ENCODE measurements at regions not wholly inside any gene's neighbourhood (a gene's known extent, or its start where the extent isn't known, plus 50 kb on each side); places are given as distances from the start of the nearest gene placed in this dataset.

- Histone ChIP-seq H3K9me3 (no peaks in the 10 kb centered on the region), H3K27ac (no peak overlapping the region), H3K4me3 (ENCODE audit: low read depth in 1 of 2, low read length in 1 of 2) (no peak overlapping the region), H3K36me3 (no peaks in the 10 kb centered on the region), H3K4me1 (ENCODE audit: control insufficient read depth in 1 of 2, insufficient read depth in 1 of 2, low read depth in 1 of 2, low read length in 1 of 2) (no peaks in the 10 kb centered on the region), H3K27me3 (peaks cover 30% of the 10 kb centered on the region)
- no peak for TF ChIP-seq CTCF (IDR thresholded peaks at IDR 0.05)
Observed at GRCh38 chr18:21928925-21929324, 188.3 kb downstream of the MIB1 start.

DNA sequence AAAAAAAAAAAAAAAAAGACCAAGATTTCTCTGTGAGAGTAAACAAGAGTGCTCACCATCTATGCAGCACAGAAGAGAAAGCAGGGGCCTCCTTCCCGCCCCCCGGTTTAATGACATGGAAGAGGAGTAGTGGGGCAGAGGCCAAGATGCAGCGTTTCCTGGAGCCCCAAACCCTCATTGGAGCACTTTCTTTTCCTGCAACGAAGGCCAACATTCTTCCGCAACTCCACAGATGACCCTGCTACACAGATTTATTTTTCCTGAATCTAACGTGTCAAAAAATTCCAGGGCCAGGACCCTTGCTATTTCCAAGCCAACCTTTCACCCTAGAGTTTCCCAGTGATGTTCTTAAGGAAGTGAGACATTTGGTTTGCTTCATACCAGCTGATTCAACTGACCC is 189.6 kb downstream of the MIB1 start:
- Histone ChIP-seq H3K4me3 (ENCODE audit: low read depth in 1 of 2, low read length in 1 of 2) (no peak overlapping the region), H3K36me3 (no peaks in the 10 kb centered on the region), H3K9me3 (no peaks in the 10 kb centered on the region), H3K4me1 (ENCODE audit: control insufficient read depth in 1 of 2, insufficient read depth in 1 of 2, low read depth in 1 of 2, low read length in 1 of 2) (no peaks in the 10 kb centered on the region), H3K27ac (no peak overlapping the region), H3K27me3 (peaks cover 29% of the 10 kb centered on the region)
- TF ChIP-seq CTCF (IDR thresholded peaks at IDR 0.05) = no peak

DNA sequence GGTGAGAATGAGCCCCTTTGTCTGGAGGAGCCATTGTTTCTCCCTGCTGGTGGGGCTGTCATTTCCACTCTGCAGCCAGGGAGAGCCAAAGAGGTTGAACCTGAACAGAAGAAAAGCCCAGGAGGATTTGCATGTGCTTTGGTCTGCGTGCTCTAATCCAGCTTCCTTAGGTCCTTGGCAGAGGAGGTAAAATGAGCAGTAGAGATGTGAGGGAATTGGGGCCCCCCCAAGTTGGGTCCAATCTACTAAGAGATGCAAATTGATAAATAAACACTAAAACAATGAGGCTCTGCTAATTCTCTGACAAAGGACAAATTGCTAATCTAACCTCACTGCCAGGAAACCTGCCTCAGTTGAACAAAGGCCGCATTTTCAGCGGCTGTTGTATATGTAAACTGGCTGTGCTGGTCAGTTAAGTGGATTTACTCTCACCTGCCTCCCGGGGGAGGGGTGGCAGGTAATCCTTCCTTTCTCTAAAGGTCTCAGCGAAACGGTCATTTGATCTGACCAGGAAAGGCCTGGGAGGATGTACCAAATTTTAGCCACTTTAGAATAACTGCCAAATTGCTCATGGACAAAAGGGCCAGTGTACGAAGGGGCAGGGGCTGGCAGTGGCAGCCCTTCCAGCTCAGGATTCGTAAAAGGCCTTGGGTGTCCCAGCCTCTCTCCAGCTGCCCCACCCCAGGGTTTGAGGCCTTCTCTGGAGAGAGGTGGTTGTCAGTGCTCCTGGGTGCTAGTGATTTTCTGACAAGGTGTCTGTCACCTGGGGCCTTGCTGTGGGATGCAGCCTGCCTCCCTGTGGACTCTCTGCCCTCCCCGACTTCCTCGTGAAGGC is 193.6 kb downstream of the MIB1 start:
- H3K27ac ChIP-seq = no peak overlapping the region
- no peaks in the 10 kb centered on the region for H3K9me3 ChIP-seq
- no peaks in the 10 kb centered on the region for H3K4me1 ChIP-seq (ENCODE audit: control insufficient read depth in 1 of 2, insufficient read depth in 1 of 2, low read depth in 1 of 2, low read length in 1 of 2)
- H3K4me3 ChIP-seq (ENCODE audit: low read depth in 1 of 2, low read length in 1 of 2) = no peak overlapping the region
- peaks cover 12% of the 10 kb centered on the region for H3K27me3 ChIP-seq
- TF ChIP-seq CTCF (IDR thresholded peaks at IDR 0.05) = no peak
- no peaks in the 10 kb centered on the region for H3K36me3 ChIP-seq

- Histone ChIP-seq H3K27ac (no peak overlapping the region), H3K27me3 (peaks cover 12% of the 10 kb centered on the region), H3K4me3 (ENCODE audit: low read depth in 1 of 2, low read length in 1 of 2) (no peak overlapping the region), H3K36me3 (no peaks in the 10 kb centered on the region), H3K9me3 (no peaks in the 10 kb centered on the region), H3K4me1 (ENCODE audit: control insufficient read depth in 1 of 2, insufficient read depth in 1 of 2, low read depth in 1 of 2, low read length in 1 of 2) (no peaks in the 10 kb centered on the region)
- TF ChIP-seq CTCF (IDR thresholded peaks at IDR 0.05) = no peak
Observed at GRCh38 chr18:21934766-21935015, 194.1 kb downstream of the MIB1 start.

DNA sequence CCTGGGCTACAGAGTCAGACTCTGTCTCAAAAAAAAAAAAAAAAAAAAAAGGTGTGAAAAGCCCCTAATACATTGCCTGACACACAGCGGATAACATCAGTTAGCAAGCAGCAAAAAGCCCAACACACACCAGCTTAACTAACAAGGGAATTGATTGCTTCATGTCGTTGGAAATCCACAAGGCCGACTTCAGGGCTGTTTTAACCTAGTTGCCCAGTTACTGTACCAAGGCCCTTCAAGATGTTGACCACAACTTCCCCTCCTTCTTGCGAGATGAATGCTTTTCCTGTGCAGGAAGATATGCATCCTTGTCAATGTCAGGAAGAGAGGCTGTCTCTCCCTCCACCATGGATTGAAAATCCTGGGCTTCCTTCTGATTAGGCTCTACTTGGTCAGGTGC is 202.9 kb downstream of the MIB1 start:
- no peaks in the 10 kb centered on the region for H3K4me1 ChIP-seq (ENCODE audit: control insufficient read depth in 1 of 2, insufficient read depth in 1 of 2, low read depth in 1 of 2, low read length in 1 of 2)
- H3K4me3 ChIP-seq (ENCODE audit: low read depth in 1 of 2, low read length in 1 of 2) = no peak overlapping the region
- no peak for TF ChIP-seq CTCF (IDR thresholded peaks at IDR 0.05)
- H3K27ac ChIP-seq = no peak overlapping the region
- H3K27me3 ChIP-seq = peaks cover 14% of the 10 kb centered on the region
- H3K9me3 ChIP-seq = no peaks in the 10 kb centered on the region
- no peaks in the 10 kb centered on the region for H3K36me3 ChIP-seq
